KMS-11 (cell line): ENCODE measurements at regions not wholly inside any gene's neighbourhood (a gene's known extent, or its start where the extent isn't known, plus 50 kb on each side); places are given as distances from the start of the nearest gene placed in this dataset.
A peak's percentile ranks its signal among the peaks of the same experiment; 100 is the strongest.

Experiments used
- H2AFZ ChIP-seq: fragments of 200-600 bp; sonication (generic); 2 replicates; pipeline ENCODE4 v1.6.1; 2016; ENCODE audit warnings: antibody characterized with exemption, mixed run types, low read depth
- H3K27ac ChIP-seq: fragments of 200-600 bp; sonication (generic); 2 replicates; pipeline ENCODE4 v1.6.1; 2016; ENCODE audit warnings: mild to moderate bottlenecking, mixed run types
- H3K27me3 ChIP-seq: fragments of 200-600 bp; sonication (generic); 2 replicates; pipeline ENCODE4 v1.6.1; 2017; ENCODE audit warnings: mild to moderate bottlenecking, low read depth, mixed run types, moderate library complexity; ENCODE audit not compliant: insufficient read depth
- H3K36me3 ChIP-seq: fragments of 200-600 bp; sonication (generic); 2 replicates; pipeline ENCODE4 v1.6.1; 2017; ENCODE audit warnings: mild to moderate bottlenecking, mixed run types; ENCODE audit not compliant: insufficient read depth
- H3K4me1 ChIP-seq: fragments of 200-600 bp; sonication (generic); 2 replicates; pipeline ENCODE4 v1.6.1; 2016; ENCODE audit warnings: mild to moderate bottlenecking, low read depth, mixed run types; ENCODE audit not compliant: poor library complexity, severe bottlenecking
- H3K4me2 ChIP-seq: fragments of 200-600 bp; sonication (generic); 2 replicates; pipeline ENCODE4 v1.7.0; 2016; ENCODE audit warnings: mild to moderate bottlenecking, mixed run types
- H3K4me3 ChIP-seq: fragments of 200-600 bp; sonication (generic); IDR thresholded peaks from 2 replicates; pipeline ENCODE4 v1.6.1; 2017; ENCODE audit warnings: low read depth, low read length, mixed read lengths; ENCODE audit not compliant: insufficient read depth
- H3K79me2 ChIP-seq: fragments of 200-600 bp; sonication (generic); 2 replicates; pipeline ENCODE4 v1.6.1; 2016; ENCODE audit warnings: low read depth, mixed run types; ENCODE audit not compliant: insufficient read depth
- H3K9ac ChIP-seq: fragments of 200-600 bp; sonication (generic); 2 replicates; pipeline ENCODE4 v1.6.1; 2016; ENCODE audit warnings: mild to moderate bottlenecking, mixed run types
- H4K20me1 ChIP-seq: fragments of 200-600 bp; sonication (generic); 2 replicates; pipeline ENCODE4 v1.6.1; 2016; ENCODE audit warnings: mild to moderate bottlenecking, mixed run types; ENCODE audit not compliant: insufficient read depth
- TF ChIP-seq, protein P1 (sequence below): fragments of 200-600 bp; sonication (generic); conservative IDR thresholded peaks from 2 replicates; pipeline ENCODE4 v1.6.1; 2017; ENCODE audit warnings: low read depth, mild to moderate bottlenecking, antibody characterized with exemption, low read length, moderate library complexity, mixed read lengths

DNA sequence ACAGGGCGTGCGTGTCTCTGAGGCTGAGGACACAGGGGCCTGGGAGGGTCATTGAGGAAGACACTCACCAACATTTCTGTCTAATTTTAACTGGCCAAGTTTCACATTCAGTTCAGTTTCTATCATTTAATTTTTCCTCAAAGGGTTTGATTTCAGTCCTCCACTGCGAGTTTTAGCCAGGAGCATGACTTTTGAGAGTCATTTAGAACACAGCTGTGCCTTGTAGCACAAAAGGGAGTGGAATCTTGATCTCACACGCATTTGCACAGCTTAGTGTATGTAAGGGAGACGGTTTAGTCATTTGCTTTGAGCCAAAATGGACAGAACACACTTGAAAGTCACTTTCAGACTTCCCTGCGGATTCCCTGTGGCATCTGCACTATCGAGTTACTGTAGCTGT is 1090.8 kb downstream of the BCL11B start:
- Histone ChIP-seq H3K9ac (no peak overlapping the region), H3K4me1 (peaks cover 65% of the 10 kb centered on the region), H3K36me3 (no peaks in the 10 kb centered on the region), H3K4me3 (no peak overlapping the region), H3K79me2 (no peaks in the 10 kb centered on the region), H4K20me1 (no peaks in the 10 kb centered on the region), H3K27ac (no peak overlapping the region), H3K4me2 (peak overlapping the region; percentile 23; the same call in 1 of the 2 replicates), H2AFZ (peak overlapping the region; percentile 10; the same call in 1 of the 2 replicates), H3K27me3 (no peaks in the 10 kb centered on the region)
- TF ChIP-seq, protein P1, sequence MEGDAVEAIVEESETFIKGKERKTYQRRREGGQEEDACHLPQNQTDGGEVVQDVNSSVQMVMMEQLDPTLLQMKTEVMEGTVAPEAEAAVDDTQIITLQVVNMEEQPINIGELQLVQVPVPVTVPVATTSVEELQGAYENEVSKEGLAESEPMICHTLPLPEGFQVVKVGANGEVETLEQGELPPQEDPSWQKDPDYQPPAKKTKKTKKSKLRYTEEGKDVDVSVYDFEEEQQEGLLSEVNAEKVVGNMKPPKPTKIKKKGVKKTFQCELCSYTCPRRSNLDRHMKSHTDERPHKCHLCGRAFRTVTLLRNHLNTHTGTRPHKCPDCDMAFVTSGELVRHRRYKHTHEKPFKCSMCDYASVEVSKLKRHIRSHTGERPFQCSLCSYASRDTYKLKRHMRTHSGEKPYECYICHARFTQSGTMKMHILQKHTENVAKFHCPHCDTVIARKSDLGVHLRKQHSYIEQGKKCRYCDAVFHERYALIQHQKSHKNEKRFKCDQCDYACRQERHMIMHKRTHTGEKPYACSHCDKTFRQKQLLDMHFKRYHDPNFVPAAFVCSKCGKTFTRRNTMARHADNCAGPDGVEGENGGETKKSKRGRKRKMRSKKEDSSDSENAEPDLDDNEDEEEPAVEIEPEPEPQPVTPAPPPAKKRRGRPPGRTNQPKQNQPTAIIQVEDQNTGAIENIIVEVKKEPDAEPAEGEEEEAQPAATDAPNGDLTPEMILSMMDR, result no peak

DNA sequence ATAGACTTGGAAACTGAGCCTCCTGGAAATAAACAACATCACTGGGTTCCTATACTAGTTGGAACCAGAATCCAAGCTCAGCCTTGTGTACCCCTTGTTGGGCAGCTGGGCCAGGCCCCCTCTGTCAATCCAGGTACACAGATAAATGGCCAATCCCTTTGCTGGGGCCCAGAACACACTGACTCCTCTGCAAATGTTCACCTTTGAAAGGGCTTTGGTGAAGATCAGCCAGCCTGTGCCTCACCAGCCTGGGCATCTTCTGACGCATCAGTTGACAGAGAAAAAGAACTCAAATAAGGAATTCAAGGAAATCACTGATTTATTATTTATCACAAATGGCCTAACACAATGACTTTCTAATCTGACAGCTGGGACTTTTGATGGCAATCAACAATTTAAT is 1090.2 kb downstream of the BCL11B start:
- Histone ChIP-seq H4K20me1 (no peaks in the 10 kb centered on the region), H3K4me1 (peaks cover 60% of the 10 kb centered on the region), H3K79me2 (no peaks in the 10 kb centered on the region), H3K27ac (no peak overlapping the region), H3K4me3 (no peak overlapping the region), H2AFZ (no peak overlapping the region), H3K4me2 (peak overlapping the region; percentile 23; the same call in 1 of the 2 replicates), H3K36me3 (no peaks in the 10 kb centered on the region), H3K9ac (no peak overlapping the region), H3K27me3 (no peaks in the 10 kb centered on the region)
- TF ChIP-seq, protein P1, result no peak

DNA sequence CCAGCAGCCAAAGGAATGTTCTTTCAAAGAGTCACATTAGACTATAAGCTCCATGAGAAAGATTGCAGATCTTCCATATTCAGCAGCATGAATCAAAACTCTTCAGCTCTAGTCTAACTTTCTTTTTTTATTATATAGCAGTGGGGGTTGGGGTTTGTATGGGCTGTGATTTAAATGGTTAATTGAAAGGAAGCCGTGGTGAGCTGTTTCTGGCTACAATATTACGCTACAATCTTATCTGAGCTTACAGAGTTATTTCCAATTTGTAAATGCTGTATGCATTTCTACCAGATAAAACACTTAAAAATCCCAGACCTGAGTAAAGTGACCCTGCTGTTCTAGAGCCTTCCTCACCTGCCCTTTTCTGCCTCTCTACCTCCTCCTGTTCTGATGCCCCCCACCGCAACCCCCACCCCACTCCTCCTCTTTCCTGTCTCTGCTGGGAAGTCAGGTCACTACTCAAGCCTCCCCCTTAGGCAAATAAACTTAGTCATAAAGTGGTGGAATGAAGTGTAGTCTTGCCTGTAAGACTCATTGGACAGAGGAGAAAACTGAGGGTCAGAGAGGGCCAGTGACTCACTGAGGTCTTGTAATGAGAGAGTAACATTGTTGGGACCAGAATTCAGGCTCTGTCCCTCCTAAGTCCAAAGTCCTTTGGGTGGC is 1089.5 kb downstream of the BCL11B start:
- H3K27ac ChIP-seq, result no peak overlapping the region

DNA sequence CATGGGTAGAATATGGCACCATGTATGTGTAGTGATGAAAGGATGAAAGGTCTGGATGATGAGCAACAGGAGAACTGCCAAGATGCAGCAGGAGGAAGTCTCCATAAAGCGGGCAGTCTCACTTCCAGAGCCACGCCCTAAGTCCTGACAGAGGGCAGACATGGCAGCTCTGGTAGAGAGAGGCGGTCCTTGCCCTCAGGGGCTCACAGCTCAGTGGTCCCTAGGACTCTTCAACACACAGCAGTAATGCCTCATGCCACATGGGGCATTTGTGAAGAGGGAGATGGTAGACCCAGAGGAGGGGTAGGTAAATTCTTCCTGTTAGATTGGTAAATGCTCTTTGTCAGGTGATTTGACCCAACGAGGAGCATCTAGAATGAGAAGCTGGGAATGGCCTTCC is 1088.4 kb downstream of the BCL11B start:
- no peaks in the 10 kb centered on the region for H3K27me3 ChIP-seq
- no peak overlapping the region for H3K4me3 ChIP-seq
- H4K20me1 ChIP-seq, result no peaks in the 10 kb centered on the region
- no peak overlapping the region for H3K27ac ChIP-seq
- TF ChIP-seq, protein P1, result no peak
- H3K4me1 ChIP-seq, result peaks cover 42% of the 10 kb centered on the region
- H2AFZ ChIP-seq, result no peak overlapping the region
- H3K4me2 ChIP-seq, result no peak overlapping the region
- no peaks in the 10 kb centered on the region for H3K79me2 ChIP-seq
- H3K36me3 ChIP-seq, result no peaks in the 10 kb centered on the region
- no peak overlapping the region for H3K9ac ChIP-seq

More for the DNA sequence above, 1089.5 kb downstream of the BCL11B start:
- Histone ChIP-seq H4K20me1 (no peaks in the 10 kb centered on the region), H3K36me3 (no peaks in the 10 kb centered on the region), H3K4me3 (no peak overlapping the region), H2AFZ (no peak overlapping the region), H3K27me3 (no peaks in the 10 kb centered on the region), H3K4me2 (no peak overlapping the region), H3K79me2 (no peaks in the 10 kb centered on the region), H3K4me1 (peaks cover 52% of the 10 kb centered on the region), H3K9ac (no peak overlapping the region)
- TF ChIP-seq, protein P1, result no peak
